Bone marrow (tissue), 2 donors: ENCODE measurements at regions not wholly inside any gene's neighbourhood (a gene's known extent, or its start where the extent isn't known, plus 50 kb on each side); places are given as distances from the start of the nearest gene placed in this dataset.

ENCODE experiments used
- DNase-seq, 2 donors: peaks; one replicate each; lab custom pipeline; 2025; lab: John Stamatoyannopoulos, UW

GRCh38 chr1:57492586-57493226 is 68.8 kb upstream of the DAB1 start:
- no peak for DNase-seq

- no peak for DNase-seq
Measured at GRCh38 chr1:57489358-57490036, 65.6 kb upstream of the DAB1 start.

DNA sequence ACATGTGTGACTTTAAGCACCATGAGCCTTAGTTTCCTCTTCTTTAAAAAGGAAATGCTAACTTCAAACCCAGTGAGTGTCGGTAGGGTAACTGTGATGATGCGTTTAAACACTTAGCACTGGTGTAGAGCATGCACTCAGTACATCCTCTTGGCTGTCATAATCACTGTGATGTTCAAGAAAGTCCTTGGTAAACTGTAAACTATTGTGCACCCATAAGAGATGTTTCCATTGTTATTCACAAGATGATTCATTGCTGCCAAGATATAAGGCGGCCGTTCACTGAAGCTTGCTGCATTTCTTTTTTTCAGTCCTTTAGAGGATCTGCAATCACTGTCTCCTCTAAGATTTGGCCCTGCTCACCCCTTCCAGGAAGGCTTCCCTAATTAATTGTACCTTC is 61.8 kb upstream of the DAB1 start:
- no peak for DNase-seq

- no peak for DNase-seq
Measured at GRCh38 chr1:57483954-57484353, 60.1 kb upstream of the DAB1 start.

DNA sequence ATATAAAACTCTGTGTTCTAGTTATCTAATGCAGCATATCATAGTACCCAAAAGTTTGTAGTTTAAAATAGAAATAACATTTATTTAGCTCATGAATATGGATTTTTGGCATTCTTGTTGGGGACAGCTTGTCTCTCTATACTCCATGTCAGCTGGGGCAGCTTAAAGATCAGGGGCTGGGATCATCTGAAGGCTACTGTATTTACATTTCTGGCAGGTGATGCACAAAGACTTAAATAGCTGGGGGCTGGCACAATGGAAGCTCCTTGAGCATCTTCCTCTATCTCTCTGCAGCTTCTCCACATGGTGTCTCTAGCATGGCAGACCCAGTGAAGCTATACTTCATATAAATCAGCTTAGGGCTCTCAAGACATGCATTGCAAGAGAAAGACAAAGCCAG is 55.6 kb upstream of the DAB1 start:
- no peak for DNase-seq

- no peak for DNase-seq
Measured at GRCh38 chr1:57475366-57475765, 51.5 kb upstream of the DAB1 start.

GRCh38 chr1:57474137-57474750 is 50.4 kb upstream of the DAB1 start:
- DNase-seq = no peak
